Mesendoderm (in vitro differentiated cells): ENCODE measurements at regions not wholly inside any gene's neighbourhood (a gene's known extent, or its start where the extent isn't known, plus 50 kb on each side); places are given as distances from the start of the nearest gene placed in this dataset.

Source experiments
- DNase-seq: peaks from one replicate; pipeline ENCODE4 v3.0.0; 2013
- H2AK5ac ChIP-seq: 2 replicates; pipeline ENCODE4 v1.6.1; 2013; ENCODE audit warnings: low read length, inconsistent platforms
- H2BK120ac ChIP-seq: 2 replicates; pipeline ENCODE4 v1.6.1; 2013; ENCODE audit warnings: low read depth, mild to moderate bottlenecking, low read length, moderate library complexity, mixed read lengths
- H2BK15ac ChIP-seq: replicated peaks from 2 replicates; pipeline ENCODE4 v1.6.1; 2013; ENCODE audit warnings: low read depth, mild to moderate bottlenecking, moderate library complexity
- H2BK5ac ChIP-seq: 2 replicates; pipeline ENCODE4 v1.6.1; 2013; ENCODE audit warnings: low read length, inconsistent platforms
- H3K18ac ChIP-seq: 2 replicates; pipeline ENCODE4 v1.6.1; 2013; ENCODE audit warnings: mild to moderate bottlenecking, low read length, mixed read lengths
- H3K23ac ChIP-seq: one replicate; pipeline ENCODE4 v1.6.1; 2013; ENCODE audit warnings: low read length
- H3K27ac ChIP-seq: 2 replicates; pipeline ENCODE4 v1.5.1; 2013; ENCODE audit warnings: low read depth, mild to moderate bottlenecking, inconsistent platforms, low read length, moderate library complexity
- H3K27me3 ChIP-seq: 2 replicates; pipeline ENCODE4 v1.6.1; 2013; ENCODE audit warnings: low read length, control low read depth, mild to moderate bottlenecking, inconsistent platforms; ENCODE audit not compliant: insufficient read depth, poor library complexity
- H3K36me3 ChIP-seq: 2 replicates; pipeline ENCODE4 v1.6.1; 2013; ENCODE audit warnings: low read length, inconsistent platforms; ENCODE audit not compliant: control insufficient read depth, insufficient read depth
- H3K4ac ChIP-seq: one replicate; pipeline ENCODE4 v1.6.1; 2013; ENCODE audit warnings: low read depth, mild to moderate bottlenecking, low read length, moderate library complexity
- H3K4me1 ChIP-seq: 2 replicates; pipeline ENCODE4 v1.6.1; 2013; ENCODE audit warnings: low read depth, low read length, inconsistent platforms; ENCODE audit not compliant: control insufficient read depth
- H3K4me2 ChIP-seq: 2 replicates; pipeline ENCODE4 v1.6.1; 2013; ENCODE audit warnings: low read length
- H3K4me3 ChIP-seq: 2 replicates; pipeline ENCODE4 v1.5.1; 2013; ENCODE audit warnings: mild to moderate bottlenecking, low read length
- H3K56ac ChIP-seq: one replicate; pipeline ENCODE4 v1.6.1; 2013; ENCODE audit warnings: low read length
- H3K79me1 ChIP-seq: 2 replicates; pipeline ENCODE4 v1.6.1; 2013; ENCODE audit warnings: low read length, inconsistent platforms
- H3K79me2 ChIP-seq: 2 replicates; pipeline ENCODE4 v1.6.1; 2013; ENCODE audit warnings: mild to moderate bottlenecking, low read length; ENCODE audit not compliant: control insufficient read depth, insufficient read depth
- H3K9ac ChIP-seq: 2 replicates; pipeline ENCODE4 v1.6.1; 2013; ENCODE audit warnings: low read length, inconsistent platforms
- H4K5ac ChIP-seq: one replicate; pipeline ENCODE4 v1.6.1; 2013; ENCODE audit warnings: low read length
- H4K8ac ChIP-seq: one replicate; pipeline ENCODE4 v1.6.1; 2013; ENCODE audit warnings: low read depth, mild to moderate bottlenecking, control low read depth, low read length, moderate library complexity
- WGBS: extraction: QIAGEN DNeasy Blood & Tissue Kit; methylation state at CpG from one replicate; pipeline ENCODE4 v1.1.7; 2013; ENCODE audit warnings: low lambda C conversion rate, missing lambda C conversion rate; ENCODE audit not compliant: insufficient coverage; ENCODE audit errors: extremely low coverage; 5-methylcytosine and 5-hydroxymethylcytosine counted together

DNA sequence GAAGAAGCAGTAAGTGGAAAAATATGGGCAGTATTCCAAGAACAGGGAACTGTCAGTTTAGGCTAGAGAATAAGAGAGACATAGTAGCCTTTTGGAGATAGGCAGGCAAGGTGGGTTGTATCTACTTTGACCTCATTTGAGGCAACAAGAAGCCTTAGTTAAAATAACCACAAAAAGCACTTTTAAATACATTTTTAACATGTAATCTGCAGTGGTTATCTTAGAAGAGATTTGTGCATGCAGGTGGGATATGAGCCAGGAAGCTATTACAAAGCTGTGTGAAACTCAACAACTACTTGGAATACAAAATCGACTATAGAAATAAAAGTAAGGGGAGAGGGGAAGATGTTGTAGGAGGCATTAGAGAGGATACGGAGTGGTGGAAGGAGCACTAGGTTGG, 143.7 kb upstream of the MCHR2 start:
- H3K79me2 ChIP-seq = no peaks in the 10 kb centered on the region
- no CpG with 5 or more reads among the region's 2 CpGs for WGBS
- no peaks in the 10 kb centered on the region for H3K36me3 ChIP-seq
- no peak overlapping the region for H4K5ac ChIP-seq
- H2BK15ac ChIP-seq = no peak overlapping the region
- no peak overlapping the region for H2BK120ac ChIP-seq
- DNase-seq = no peak
- H3K9ac ChIP-seq = no peak overlapping the region
- H3K27ac ChIP-seq = no peak overlapping the region
- H2BK5ac ChIP-seq = no peak overlapping the region
- H3K56ac ChIP-seq = no peak overlapping the region
- no peak overlapping the region for H2AK5ac ChIP-seq
- no peak overlapping the region for H3K18ac ChIP-seq
- H3K4me2 ChIP-seq = no peak overlapping the region
- H3K4me1 ChIP-seq = no peaks in the 10 kb centered on the region
- H3K4me3 ChIP-seq = no peak overlapping the region
- H3K23ac ChIP-seq = no peak overlapping the region
- H4K8ac ChIP-seq = no peak overlapping the region
- no peaks in the 10 kb centered on the region for H3K27me3 ChIP-seq
- no peaks in the 10 kb centered on the region for H3K79me1 ChIP-seq
- H3K4ac ChIP-seq = no peak overlapping the region

DNA sequence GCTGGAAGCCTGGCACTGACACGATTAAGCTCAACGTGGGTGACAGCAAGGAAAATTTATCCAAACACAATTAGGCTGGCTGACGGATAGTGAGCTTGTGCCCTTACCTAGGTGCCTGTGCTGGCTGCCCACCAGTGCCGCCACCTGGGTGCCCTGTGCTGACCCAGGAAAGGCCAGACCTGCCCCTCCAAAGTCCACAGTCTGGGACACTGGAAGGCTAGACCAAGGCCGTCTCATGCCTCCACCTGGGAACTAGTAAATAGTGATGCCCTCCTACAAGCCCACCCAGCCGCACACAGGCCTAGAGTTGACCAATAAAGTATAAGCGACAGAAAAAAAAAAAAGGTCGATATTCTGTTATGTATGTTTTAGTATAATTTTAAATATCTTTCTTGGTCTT, 142.6 kb upstream of the MCHR2 start:
- WGBS = no CpG with 5 or more reads among the region's 8 CpGs
- Histone ChIP-seq H3K56ac (no peak overlapping the region), H3K23ac (no peak overlapping the region)

GRCh38 chr6:100135977-100136376, 142.0 kb upstream of the MCHR2 start:
- no peak for DNase-seq
- Histone ChIP-seq H3K4me3 (no peak overlapping the region), H3K56ac (no peak overlapping the region), H3K4ac (no peak overlapping the region), H3K27me3 (no peaks in the 10 kb centered on the region), H3K23ac (no peak overlapping the region), H4K8ac (no peak overlapping the region), H2AK5ac (no peak overlapping the region), H3K4me1 (no peaks in the 10 kb centered on the region), H4K5ac (no peak overlapping the region), H3K9ac (no peak overlapping the region), H3K79me1 (no peaks in the 10 kb centered on the region), H2BK120ac (no peak overlapping the region), H3K18ac (no peak overlapping the region), H2BK5ac (no peak overlapping the region), H3K36me3 (no peaks in the 10 kb centered on the region), H3K4me2 (no peak overlapping the region), H2BK15ac (no peak overlapping the region), H3K27ac (no peak overlapping the region), H3K79me2 (no peaks in the 10 kb centered on the region)
- WGBS = no CpG with 5 or more reads among the region's 21 CpGs

More for the DNA sequence above, 142.6 kb upstream of the MCHR2 start:
- Histone ChIP-seq H3K4ac (no peak overlapping the region), H3K79me1 (no peaks in the 10 kb centered on the region), H2BK5ac (no peak overlapping the region), H2AK5ac (no peak overlapping the region), H3K4me2 (no peak overlapping the region), H2BK15ac (no peak overlapping the region), H3K4me1 (no peaks in the 10 kb centered on the region), H3K27ac (no peak overlapping the region), H3K18ac (no peak overlapping the region), H3K4me3 (no peak overlapping the region), H3K27me3 (no peaks in the 10 kb centered on the region), H2BK120ac (no peak overlapping the region), H3K36me3 (no peaks in the 10 kb centered on the region), H4K5ac (no peak overlapping the region), H4K8ac (no peak overlapping the region), H3K79me2 (no peaks in the 10 kb centered on the region), H3K9ac (no peak overlapping the region)
- DNase-seq = no peak

GRCh38 chr6:100134703-100135102, 140.7 kb upstream of the MCHR2 start:
- Histone ChIP-seq H3K79me2 (no peaks in the 10 kb centered on the region), H3K4ac (no peak overlapping the region), H3K4me2 (no peak overlapping the region), H3K27me3 (no peaks in the 10 kb centered on the region), H3K23ac (no peak overlapping the region), H4K8ac (no peak overlapping the region), H2BK15ac (no peak overlapping the region), H4K5ac (no peak overlapping the region), H2BK5ac (no peak overlapping the region), H2BK120ac (no peak overlapping the region), H3K4me3 (no peak overlapping the region), H3K18ac (no peak overlapping the region), H3K9ac (no peak overlapping the region), H3K36me3 (no peaks in the 10 kb centered on the region), H3K56ac (no peak overlapping the region), H3K27ac (no peak overlapping the region), H3K4me1 (no peaks in the 10 kb centered on the region), H3K79me1 (no peaks in the 10 kb centered on the region), H2AK5ac (no peak overlapping the region)
- WGBS = no CpG with 5 or more reads among the region's 2 CpGs
- no peak for DNase-seq

GRCh38 chr6:100134297-100134696, 140.3 kb upstream of the MCHR2 start:
- no peak overlapping the region for H2BK5ac ChIP-seq
- H3K9ac ChIP-seq = no peak overlapping the region
- H3K18ac ChIP-seq = no peak overlapping the region
- no peaks in the 10 kb centered on the region for H3K36me3 ChIP-seq
- no peak overlapping the region for H4K5ac ChIP-seq
- no peak overlapping the region for H2BK120ac ChIP-seq
- no peak overlapping the region for H3K56ac ChIP-seq
- H3K27ac ChIP-seq = no peak overlapping the region
- H4K8ac ChIP-seq = no peak overlapping the region
- no peaks in the 10 kb centered on the region for H3K79me2 ChIP-seq
- no peak overlapping the region for H2AK5ac ChIP-seq
- no peaks in the 10 kb centered on the region for H3K27me3 ChIP-seq
- no peak overlapping the region for H2BK15ac ChIP-seq
- no peak for DNase-seq
- no peak overlapping the region for H3K4ac ChIP-seq
- H3K4me1 ChIP-seq = no peaks in the 10 kb centered on the region
- H3K23ac ChIP-seq = no peak overlapping the region
- no peak overlapping the region for H3K4me3 ChIP-seq
- WGBS = no CpG with 5 or more reads among the region's 2 CpGs
- no peaks in the 10 kb centered on the region for H3K79me1 ChIP-seq
- no peak overlapping the region for H3K4me2 ChIP-seq

GRCh38 chr6:100132005-100132404, 138.0 kb upstream of the MCHR2 start:
- Histone ChIP-seq H3K18ac (no peak overlapping the region), H3K9ac (no peak overlapping the region), H3K4me2 (no peak overlapping the region), H3K56ac (no peak overlapping the region), H3K79me1 (no peaks in the 10 kb centered on the region), H3K27me3 (no peaks in the 10 kb centered on the region), H2AK5ac (no peak overlapping the region), H3K23ac (no peak overlapping the region), H3K79me2 (no peaks in the 10 kb centered on the region), H3K4me1 (no peaks in the 10 kb centered on the region), H3K36me3 (no peaks in the 10 kb centered on the region), H4K5ac (no peak overlapping the region), H3K27ac (no peak overlapping the region), H4K8ac (no peak overlapping the region), H2BK120ac (no peak overlapping the region), H2BK5ac (no peak overlapping the region), H2BK15ac (no peak overlapping the region), H3K4me3 (no peak overlapping the region), H3K4ac (no peak overlapping the region)
- no peak for DNase-seq
